SU-DHL-6 (cell line): ENCODE measurements at regions not wholly inside any gene's neighbourhood (a gene's known extent, or its start where the extent isn't known, plus 50 kb on each side); places are given as distances from the start of the nearest gene placed in this dataset.

Experiments used
- H2AFZ ChIP-seq: fragments of 200-600 bp; sonication (generic); 2 replicates; pipeline ENCODE4 v1.6.1; 2014; ENCODE audit warnings: low read depth, mild to moderate bottlenecking, moderate library complexity, mixed read lengths, antibody characterized with exemption, low read length; ENCODE audit not compliant: severe bottlenecking
- H3F3A ChIP-seq: fragments of 200-600 bp; shearing (Covaris generic); 2 replicates; pipeline ENCODE4 v1.6.0; 2016; ENCODE audit warnings: antibody characterized with exemption, mild to moderate bottlenecking; ENCODE audit not compliant: insufficient read depth
- H3K27ac ChIP-seq: fragments of 200-600 bp; sonication (generic); 2 replicates; pipeline ENCODE4 v1.5.1; 2016; ENCODE audit warnings: low read depth, mild to moderate bottlenecking, low read length, moderate library complexity, mixed read lengths
- H3K27me3 ChIP-seq: fragments of 200-600 bp; sonication (generic), shearing (Covaris generic); 2 replicates; pipeline ENCODE4 v1.6.0; 2014; ENCODE audit warnings: mild to moderate bottlenecking, low read length
- H3K36me3 ChIP-seq: fragments of 200-600 bp; sonication (generic); 2 replicates; pipeline ENCODE4 v1.6.1; 2014; ENCODE audit warnings: mild to moderate bottlenecking, low read length, mixed read lengths
- H3K4me2 ChIP-seq: fragments of 300-600, 200-600 bp; shearing (Covaris generic), sonication (generic); 2 replicates; pipeline ENCODE4 v1.6.0; 2014; ENCODE audit warnings: low read length, low read depth, mild to moderate bottlenecking; ENCODE audit not compliant: poor library complexity, severe bottlenecking
- H3K4me3 ChIP-seq: fragments of 200-600 bp; sonication (generic); 2 replicates; pipeline ENCODE4 v1.5.1; 2014; ENCODE audit warnings: antibody characterized with exemption, low read length, mild to moderate bottlenecking, mixed read lengths; ENCODE audit not compliant: insufficient read depth, poor library complexity, severe bottlenecking
- H3K79me2 ChIP-seq: fragments of 200-600 bp; sonication (generic); 2 replicates; pipeline ENCODE4 v1.6.1; 2014; ENCODE audit warnings: mild to moderate bottlenecking, low read length, moderate library complexity; ENCODE audit not compliant: insufficient read depth
- H3K9ac ChIP-seq: fragments of 200-600 bp; sonication (generic); 2 replicates; pipeline ENCODE4 v1.7.0; 2014; ENCODE audit warnings: mild to moderate bottlenecking, low read length
- H3K9me2 ChIP-seq: fragments of 200-600 bp; sonication (generic); replicated peaks from 2 replicates; pipeline ENCODE4 v1.6.1; 2014; ENCODE audit warnings: low read length; ENCODE audit not compliant: insufficient read depth
- H3K9me3 ChIP-seq: fragments of 200-600 bp; sonication (generic); 2 replicates; pipeline ENCODE4 v1.6.1; 2014; ENCODE audit warnings: low read length, mixed read lengths; ENCODE audit not compliant: insufficient read depth
- H4K20me1 ChIP-seq: fragments of 200-600 bp; sonication (generic); 2 replicates; pipeline ENCODE4 v1.6.1; 2014; ENCODE audit warnings: low read depth, mild to moderate bottlenecking, antibody characterized with exemption, low read length, moderate library complexity, mixed read lengths
- CTCF ChIP-seq: fragments of 200-600 bp; sonication (generic); IDR thresholded peaks from one replicate; pipeline ENCODE4 v1.5.1; 2017; ENCODE audit warnings: antibody characterized with exemption, mild to moderate bottlenecking, low read length, moderate library complexity; ENCODE audit not compliant: insufficient read depth, poor library complexity, severe bottlenecking
- EZH2phosphoT487 ChIP-seq: fragments of 200-600 bp; sonication (generic), shearing (Covaris generic); conservative IDR thresholded peaks from 2 replicates; pipeline ENCODE4 v1.6.1; 2018; ENCODE audit warnings: mild to moderate bottlenecking, antibody characterized with exemption, low read length, moderate library complexity, mixed read lengths

- TF ChIP-seq CTCF (no peak), EZH2phosphoT487 (no peak)
- Histone ChIP-seq H3K9me2 (no peaks in the 10 kb centered on the region), H2AFZ (no peak overlapping the region), H3K9ac (no peak overlapping the region), H3K4me3 (no peak overlapping the region), H3K27me3 (no peaks in the 10 kb centered on the region), H3K9me3 (no peaks in the 10 kb centered on the region), H3K79me2 (no peaks in the 10 kb centered on the region), H4K20me1 (no peaks in the 10 kb centered on the region), H3K27ac (no peak overlapping the region), H3K36me3 (no peaks in the 10 kb centered on the region), H3F3A (no peaks in the 10 kb centered on the region), H3K4me2 (no peak overlapping the region)
Measured at GRCh38 chr15:35775471-35775870, 229.5 kb upstream of the DPH6 start.

- Histone ChIP-seq H3F3A (no peaks in the 10 kb centered on the region), H3K27me3 (no peaks in the 10 kb centered on the region)
Measured at GRCh38 chr15:35777061-35777460, 231.1 kb upstream of the DPH6 start.

GRCh38 chr15:35783203-35783602 lies 237.2 kb upstream of the DPH6 start:
- H3K9me2 ChIP-seq = no peaks in the 10 kb centered on the region
- H2AFZ ChIP-seq = no peak overlapping the region
- H3K9me3 ChIP-seq = no peaks in the 10 kb centered on the region
- H3K27ac ChIP-seq = no peak overlapping the region
- H3K79me2 ChIP-seq = no peaks in the 10 kb centered on the region
- H3K4me3 ChIP-seq = no peak overlapping the region
- no peaks in the 10 kb centered on the region for H3F3A ChIP-seq
- H3K36me3 ChIP-seq = no peaks in the 10 kb centered on the region
- no peak overlapping the region for H3K9ac ChIP-seq
- no peaks in the 10 kb centered on the region for H3K27me3 ChIP-seq
- no peak for TF ChIP-seq EZH2phosphoT487
- TF ChIP-seq CTCF = no peak
- H3K4me2 ChIP-seq = no peak overlapping the region
- no peaks in the 10 kb centered on the region for H4K20me1 ChIP-seq

More at GRCh38 chr15:35777061-35777460, 231.1 kb upstream of the DPH6 start:
- Histone ChIP-seq H3K9me2 (no peaks in the 10 kb centered on the region), H3K79me2 (no peaks in the 10 kb centered on the region), H2AFZ (no peak overlapping the region), H4K20me1 (no peaks in the 10 kb centered on the region), H3K36me3 (no peaks in the 10 kb centered on the region), H3K4me2 (no peak overlapping the region), H3K27ac (no peak overlapping the region), H3K4me3 (no peak overlapping the region), H3K9ac (no peak overlapping the region), H3K9me3 (no peaks in the 10 kb centered on the region)
- TF ChIP-seq EZH2phosphoT487 = no peak
- TF ChIP-seq CTCF = no peak
